ENCODE measurements at regions not wholly inside any gene's neighbourhood (a gene's known extent, or its start where the extent isn't known, plus 50 kb on each side); places are given as distances from the start of the nearest gene placed in this dataset.

- TF ChIP-seq CTCF (conservative IDR thresholded peaks at IDR 0.05), result no peak
- no peak for DNase-seq
- Histone ChIP-seq H3K27me3 (ENCODE audit: control insufficient read depth, insufficient read depth, low read length, poor library complexity, severe bottlenecking) (peaks cover 58% of the 10 kb centered on the region), H3K4me1 (ENCODE audit: control insufficient read depth, insufficient read depth, low read length) (no peaks in the 10 kb centered on the region), H3K9ac (ENCODE audit: extremely low read depth, low read length, poor library complexity, severe bottlenecking) (no peak overlapping the region), H3K36me3 (ENCODE audit: control insufficient read depth, insufficient read depth, low read length) (no peaks in the 10 kb centered on the region), H3K27ac (ENCODE audit: low read depth, low read length) (no peak overlapping the region), H3K9me3 (ENCODE audit: control insufficient read depth, low read length) (peaks cover 12% of the 10 kb centered on the region), H3K4me3 (ENCODE audit: low read length) (no peak overlapping the region)
- H3K4me1 Mint-ChIP-seq, result peaks cover 29% of the 10 kb centered on the region
- no peak overlapping the region for H3K4me3 Mint-ChIP-seq
- H3K27me3 Mint-ChIP-seq (ENCODE audit: insufficient read depth), result peaks cover 29% of the 10 kb centered on the region
- WGBS, 2 experiments (ENCODE audit: insufficient coverage in 1 of 2, insufficient read length in 1 of 2), result 64 to 66% methylated on average over 2 of the region's 2 CpGs
- H3K36me3 Mint-ChIP-seq (ENCODE audit: low read depth), result no peaks in the 10 kb centered on the region
- H3K27ac Mint-ChIP-seq, result no peak overlapping the region
- no peaks in the 10 kb centered on the region for H3K9me3 Mint-ChIP-seq
Observed at GRCh38 chr1:55700359-55701130, 485.4 kb upstream of the USP24 start.

DNA sequence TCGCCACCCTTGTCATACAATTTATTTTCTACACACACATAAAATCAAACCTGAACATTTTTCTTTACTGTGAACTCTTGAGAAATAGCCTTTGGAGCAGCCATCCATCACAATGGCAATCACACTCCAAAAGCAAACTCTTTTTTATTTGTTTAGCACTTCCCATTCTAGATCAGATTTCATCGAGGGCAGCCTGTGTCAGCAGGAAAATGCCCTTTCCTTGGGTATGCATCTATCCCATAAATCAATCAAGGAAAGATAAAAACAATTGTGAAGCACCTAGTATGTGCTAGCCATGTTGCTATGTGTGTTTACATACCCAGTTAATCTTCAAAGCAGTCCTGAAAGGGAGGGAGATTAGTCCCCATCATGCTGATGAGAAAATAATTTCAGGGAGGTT lies 484.1 kb upstream of the USP24 start:
- Histone ChIP-seq H3K9ac (ENCODE audit: extremely low read depth, low read length, poor library complexity, severe bottlenecking) (no peak overlapping the region), H3K4me3 (ENCODE audit: low read length) (no peak overlapping the region), H3K27ac (ENCODE audit: low read depth, low read length) (no peak overlapping the region), H3K36me3 (ENCODE audit: control insufficient read depth, insufficient read depth, low read length) (no peaks in the 10 kb centered on the region), H3K4me1 (ENCODE audit: control insufficient read depth, insufficient read depth, low read length) (no peaks in the 10 kb centered on the region), H3K27me3 (ENCODE audit: control insufficient read depth, insufficient read depth, low read length, poor library complexity, severe bottlenecking) (peaks cover 62% of the 10 kb centered on the region), H3K9me3 (ENCODE audit: control insufficient read depth, low read length) (peaks cover 12% of the 10 kb centered on the region)
- H3K36me3 Mint-ChIP-seq (ENCODE audit: low read depth), result no peaks in the 10 kb centered on the region
- no peaks in the 10 kb centered on the region for H3K9me3 Mint-ChIP-seq
- no peak for DNase-seq
- H3K4me3 Mint-ChIP-seq, result no peak overlapping the region
- peaks cover 20% of the 10 kb centered on the region for H3K4me1 Mint-ChIP-seq
- H3K27ac Mint-ChIP-seq, result no peak overlapping the region
- TF ChIP-seq CTCF (conservative IDR thresholded peaks at IDR 0.05), result no peak
- WGBS, 2 experiments (ENCODE audit: insufficient coverage in 1 of 2, insufficient read length in 1 of 2), result 84 to 100% methylated on average over 1 to 2 of the region's 2 CpGs
- peaks cover 38% of the 10 kb centered on the region for H3K27me3 Mint-ChIP-seq (ENCODE audit: insufficient read depth)

DNA sequence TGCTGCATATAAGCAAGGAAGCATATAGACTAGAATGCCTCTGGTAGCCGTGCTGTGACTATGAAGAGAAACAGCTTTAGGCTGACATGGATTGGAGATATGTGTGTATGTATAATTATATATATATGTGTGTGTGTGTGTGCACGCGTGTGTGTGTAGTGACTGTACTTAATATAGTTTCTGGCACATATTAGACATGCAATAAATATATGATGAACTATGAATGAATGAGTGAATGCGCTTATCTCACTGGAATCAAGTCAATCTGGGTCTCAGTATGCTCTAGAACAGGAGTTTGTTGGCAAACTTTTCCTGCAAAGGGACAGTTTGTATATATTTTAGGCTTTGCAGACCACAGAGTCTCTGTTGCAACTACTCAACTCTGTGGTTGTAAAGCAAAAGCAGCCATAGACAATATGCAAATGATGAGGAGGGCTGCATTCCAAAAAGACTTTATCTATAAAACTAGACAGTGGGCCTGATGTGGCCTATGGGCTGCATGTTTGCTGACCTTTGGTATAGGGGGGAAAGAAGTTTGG lies 482.9 kb upstream of the USP24 start:
- Mint-ChIP-seq H3K36me3 (ENCODE audit: low read depth) (no peaks in the 10 kb centered on the region), H3K9me3 (no peaks in the 10 kb centered on the region), H3K4me1 (peaks cover 24% of the 10 kb centered on the region), H3K27ac (no peak overlapping the region), H3K4me3 (no peak overlapping the region), H3K27me3 (ENCODE audit: insufficient read depth) (peaks cover 50% of the 10 kb centered on the region)
- Histone ChIP-seq H3K27ac (ENCODE audit: low read depth, low read length) (no peak overlapping the region), H3K9me3 (ENCODE audit: control insufficient read depth, low read length) (peaks cover 12% of the 10 kb centered on the region), H3K9ac (ENCODE audit: extremely low read depth, low read length, poor library complexity, severe bottlenecking) (no peak overlapping the region), H3K36me3 (ENCODE audit: control insufficient read depth, insufficient read depth, low read length) (no peaks in the 10 kb centered on the region), H3K27me3 (ENCODE audit: control insufficient read depth, insufficient read depth, low read length, poor library complexity, severe bottlenecking) (peaks cover 62% of the 10 kb centered on the region), H3K4me3 (ENCODE audit: low read length) (no peak overlapping the region), H3K4me1 (ENCODE audit: control insufficient read depth, insufficient read depth, low read length) (no peaks in the 10 kb centered on the region)
- DNase-seq, result no peak
- 81% methylated on average over 4 of the region's 4 CpGs; no CpG with 5 or more reads in 1 of the 2 experiments for WGBS, 2 experiments (ENCODE audit: insufficient coverage in 1 of 2, insufficient read length in 1 of 2)
- no peak for TF ChIP-seq CTCF (conservative IDR thresholded peaks at IDR 0.05)

All from endodermal cell (in vitro differentiated cells).